Neuronal stem cell (in vitro differentiated cells): ENCODE measurements at regions not wholly inside any gene's neighbourhood (a gene's known extent, or its start where the extent isn't known, plus 50 kb on each side); places are given as distances from the start of the nearest gene placed in this dataset.

Source experiments
- DNase-seq: peaks from one replicate; pipeline ENCODE4 v3.0.0-alpha.2; 2013; ENCODE audit warnings: low spot score
- H2AFZ ChIP-seq: one replicate; pipeline ENCODE4 v1.6.1; 2013; ENCODE audit warnings: mild to moderate bottlenecking, low read length, inconsistent platforms
- H2AK5ac ChIP-seq: 2 replicates; pipeline ENCODE4 v1.6.1; 2013; ENCODE audit warnings: low read depth, mild to moderate bottlenecking, inconsistent platforms, low read length, moderate library complexity, mixed read lengths
- H2BK120ac ChIP-seq: 2 replicates; pipeline ENCODE4 v1.6.1; 2013; ENCODE audit warnings: low read depth, mild to moderate bottlenecking, inconsistent platforms, low read length, moderate library complexity, mixed read lengths
- H2BK12ac ChIP-seq: one replicate; pipeline ENCODE4 v1.6.1; 2013; ENCODE audit warnings: low read length, inconsistent platforms
- H2BK15ac ChIP-seq: 2 replicates; pipeline ENCODE4 v1.6.1; 2013; ENCODE audit warnings: mild to moderate bottlenecking, low read length, inconsistent platforms, mixed read lengths
- H2BK5ac ChIP-seq: one replicate; pipeline ENCODE4 v1.6.1; 2013; ENCODE audit warnings: inconsistent platforms, mild to moderate bottlenecking, low read length, moderate library complexity
- H3K14ac ChIP-seq: one replicate; pipeline ENCODE4 v1.6.1; 2013; ENCODE audit warnings: low read length, inconsistent platforms
- H3K18ac ChIP-seq: 2 replicates; pipeline ENCODE4 v1.6.1; 2013; ENCODE audit warnings: low read length, inconsistent platforms
- H3K23ac ChIP-seq: 2 replicates; pipeline ENCODE4 v1.6.1; 2013; ENCODE audit warnings: low read depth, mild to moderate bottlenecking, mixed read lengths, low read length, inconsistent platforms; ENCODE audit not compliant: poor library complexity
- H3K27ac ChIP-seq: replicated peaks from 3 replicates; pipeline ENCODE4 v1.5.1; 2013; ENCODE audit warnings: low read length, inconsistent platforms
- H3K27me3 ChIP-seq, 3 experiments: 2 replicates each; pipeline ENCODE4 v1.6.1; 2013; ENCODE audit warnings: low read length in 3 of 3, mild to moderate bottlenecking in 2 of 3, inconsistent platforms in 1 of 3, low read depth in 1 of 3, mixed read lengths in 1 of 3, moderate library complexity in 1 of 3; ENCODE audit not compliant: control insufficient read depth in 3 of 3, insufficient read depth in 3 of 3
- H3K36me3 ChIP-seq, 2 donors: replicated peaks in 1 of 2; 2 replicates each; pipeline ENCODE4 v1.6.1; 2013; ENCODE audit warnings: low read length in 2 of 2; ENCODE audit not compliant: control insufficient read depth in 2 of 2, insufficient read depth in 2 of 2
- H3K4ac ChIP-seq: 2 replicates; pipeline ENCODE4 v1.6.1; 2013; ENCODE audit warnings: inconsistent platforms, mild to moderate bottlenecking, low read length, moderate library complexity
- H3K4me1 ChIP-seq, 2 donors: 1 replicate in 1 of 2; 2 replicates in 1 of 2; pipeline ENCODE4 v1.6.1; 2013; ENCODE audit warnings: low read length in 2 of 2, low read depth in 1 of 2; ENCODE audit not compliant: control insufficient read depth in 2 of 2, insufficient read depth in 1 of 2
- H3K4me2 ChIP-seq: one replicate; pipeline ENCODE4 v1.6.1; 2013; ENCODE audit warnings: mild to moderate bottlenecking, low read length, inconsistent platforms; ENCODE audit not compliant: insufficient read depth, poor library complexity, severe bottlenecking
- H3K4me3 ChIP-seq, 2 donors: 2 replicates each; pipeline ENCODE4 v1.5.1; 2013; ENCODE audit warnings: low read length in 2 of 2, mild to moderate bottlenecking in 2 of 2, inconsistent platforms in 1 of 2, moderate library complexity in 1 of 2
- H3K79me1 ChIP-seq: one replicate; pipeline ENCODE4 v1.6.1; 2013; ENCODE audit warnings: low read depth, mild to moderate bottlenecking, inconsistent platforms, low read length, moderate library complexity
- H3K9ac ChIP-seq: one replicate; pipeline ENCODE4 v1.6.1; 2013; ENCODE audit warnings: mild to moderate bottlenecking, low read depth, low read length, inconsistent platforms; ENCODE audit not compliant: poor library complexity
- H3K9me3 ChIP-seq, 2 donors: replicated peaks in 1 of 2; 2 replicates each; pipeline versions ENCODE3 to v1.6.1; 2013; ENCODE audit warnings: low read length in 2 of 2, mild to moderate bottlenecking in 2 of 2, inconsistent platforms in 1 of 2, low read depth in 1 of 2, mixed read lengths in 1 of 2, moderate library complexity in 1 of 2; ENCODE audit not compliant: control insufficient read depth in 2 of 2, insufficient read depth in 1 of 2
- H4K8ac ChIP-seq: one replicate; pipeline ENCODE4 v1.6.1; 2013; ENCODE audit warnings: low read depth, mild to moderate bottlenecking, inconsistent platforms, low read length, moderate library complexity
- H4K91ac ChIP-seq: one replicate; pipeline ENCODE4 v1.6.1; 2013; ENCODE audit warnings: low read length, low read depth, mild to moderate bottlenecking, inconsistent platforms; ENCODE audit not compliant: poor library complexity
- WGBS, 2 donors: extraction: QIAGEN DNeasy Blood & Tissue Kit; methylation state at CpG; one replicate each; pipeline ENCODE4 v1.1.7; 2013; ENCODE audit warnings: missing lambda C conversion rate in 2 of 2, mixed read lengths in 1 of 2; ENCODE audit not compliant: insufficient read length in 2 of 2, insufficient replicate concordance in 1 of 2; ENCODE audit errors: extremely low coverage in 2 of 2; 5-methylcytosine and 5-hydroxymethylcytosine counted together

- no peak overlapping the region for H2BK120ac ChIP-seq
Measured at GRCh38 chr2:126832757-126833156, 65.9 kb upstream of the TEX51 start.

DNA sequence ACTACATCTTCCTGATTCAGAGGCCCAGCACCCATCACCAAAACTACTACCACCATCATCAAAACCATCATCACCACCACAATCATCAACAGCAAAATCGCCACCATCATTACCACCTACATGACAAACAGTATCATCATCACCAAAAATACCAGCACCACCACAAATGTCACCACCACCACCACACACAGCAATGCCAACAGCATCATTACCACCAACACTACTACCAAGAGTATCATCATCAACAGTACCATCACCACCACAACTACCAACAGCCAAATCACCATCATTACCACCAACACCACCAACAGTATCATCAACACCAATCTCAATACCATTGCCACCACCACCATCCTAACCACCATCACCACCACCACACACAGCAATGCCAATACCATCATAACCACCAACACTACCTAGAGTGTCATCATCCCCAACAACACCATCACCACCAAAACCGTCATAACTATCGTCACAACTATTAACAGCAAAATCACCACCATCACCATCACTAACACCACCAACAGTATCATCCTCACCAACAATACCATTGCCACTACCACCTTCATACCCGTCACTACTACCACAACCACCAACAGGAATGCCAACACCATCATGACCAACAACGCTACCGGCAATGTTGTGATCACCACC lies 64.6 kb upstream of the TEX51 start:
- H2BK5ac ChIP-seq: no peak overlapping the region
- H3K79me1 ChIP-seq: no peaks in the 10 kb centered on the region
- H2BK15ac ChIP-seq: no peak overlapping the region
- H3K27me3 ChIP-seq: no peaks in the 10 kb centered on the region
- H3K4ac ChIP-seq: no peak overlapping the region
- no peaks in the 10 kb centered on the region for H3K9me3 ChIP-seq
- H3K27ac ChIP-seq: no peak overlapping the region
- no peak overlapping the region for H2BK12ac ChIP-seq
- WGBS, 2 donors: 100% methylated on average over 2 to 4 of the region's 6 CpGs
- no peak for DNase-seq
- no peaks in the 10 kb centered on the region for H3K36me3 ChIP-seq
- H3K23ac ChIP-seq: no peak overlapping the region
- no peak overlapping the region for H3K4me2 ChIP-seq
- no peak overlapping the region for H3K9ac ChIP-seq
- H3K4me3 ChIP-seq: peak overlapping the region in 1 of 2 donors; percentile 4
- no peak overlapping the region for H2BK120ac ChIP-seq
- no peak overlapping the region for H3K14ac ChIP-seq
- no peak overlapping the region for H2AFZ ChIP-seq
- H3K18ac ChIP-seq: no peak overlapping the region
- H3K4me1 ChIP-seq: peaks cover 0 to 5% of the 10 kb centered on the region in 2 donors
- H2AK5ac ChIP-seq: no peak overlapping the region
- no peak overlapping the region for H4K8ac ChIP-seq
- no peak overlapping the region for H4K91ac ChIP-seq

More at GRCh38 chr2:126832757-126833156, 65.9 kb upstream of the TEX51 start:
- Histone ChIP-seq H3K18ac (no peak overlapping the region), H3K4me2 (no peak overlapping the region), H3K9ac (no peak overlapping the region), H3K14ac (peak overlapping the region; percentile 3), H2AFZ (no peak overlapping the region), H2BK12ac (no peak overlapping the region), H3K36me3 (no peaks in the 10 kb centered on the region), H3K27me3 (no peaks in the 10 kb centered on the region), H3K4me1 (peaks cover 0 to 3% of the 10 kb centered on the region in 2 donors), H3K79me1 (no peaks in the 10 kb centered on the region), H2AK5ac (no peak overlapping the region), H3K27ac (no peak overlapping the region), H2BK5ac (no peak overlapping the region), H3K23ac (no peak overlapping the region), H4K91ac (no peak overlapping the region), H3K4ac (no peak overlapping the region), H3K9me3 (no peaks in the 10 kb centered on the region), H4K8ac (no peak overlapping the region), H3K4me3 (no peak overlapping the region), H2BK15ac (no peak overlapping the region)
- no peak for DNase-seq
- WGBS, 2 donors: no CpG with 5 or more reads among the region's 5 CpGs

DNA sequence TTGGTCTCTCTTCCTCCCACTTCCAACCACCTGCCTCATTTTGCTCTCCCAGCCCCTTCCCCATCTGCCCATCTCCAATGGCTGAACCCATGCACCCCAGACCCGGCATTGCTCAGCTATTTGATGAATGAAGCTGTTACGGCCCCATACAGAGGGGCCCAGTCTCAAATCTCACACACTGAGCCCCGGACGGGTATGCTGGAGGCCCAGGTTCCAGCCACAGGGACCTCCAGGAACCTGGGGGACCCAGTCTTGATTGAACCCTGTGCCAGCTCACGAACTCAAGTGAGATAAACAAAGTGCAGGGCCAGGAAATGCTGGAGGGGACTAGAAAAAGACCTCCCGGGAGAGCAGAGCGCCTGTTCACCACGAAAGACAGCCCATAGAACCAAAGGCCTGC lies 63.4 kb upstream of the TEX51 start:
- Histone ChIP-seq H3K27ac (no peak overlapping the region), H3K18ac (no peak overlapping the region), H2BK12ac (no peak overlapping the region), H4K91ac (no peak overlapping the region), H4K8ac (no peak overlapping the region), H2BK15ac (no peak overlapping the region), H3K9ac (no peak overlapping the region), H3K4me1 (peaks cover 0 to 5% of the 10 kb centered on the region in 2 donors), H3K79me1 (no peaks in the 10 kb centered on the region), H3K9me3 (no peaks in the 10 kb centered on the region), H2AFZ (no peak overlapping the region), H2AK5ac (no peak overlapping the region), H2BK120ac (no peak overlapping the region), H3K4ac (no peak overlapping the region), H3K4me2 (no peak overlapping the region), H3K27me3 (no peaks in the 10 kb centered on the region), H3K4me3 (no peak overlapping the region), H3K14ac (no peak overlapping the region), H3K36me3 (no peaks in the 10 kb centered on the region), H3K23ac (no peak overlapping the region), H2BK5ac (no peak overlapping the region)
- WGBS, 2 donors: no CpG with 5 or more reads among the region's 8 CpGs
- no peak for DNase-seq

DNA sequence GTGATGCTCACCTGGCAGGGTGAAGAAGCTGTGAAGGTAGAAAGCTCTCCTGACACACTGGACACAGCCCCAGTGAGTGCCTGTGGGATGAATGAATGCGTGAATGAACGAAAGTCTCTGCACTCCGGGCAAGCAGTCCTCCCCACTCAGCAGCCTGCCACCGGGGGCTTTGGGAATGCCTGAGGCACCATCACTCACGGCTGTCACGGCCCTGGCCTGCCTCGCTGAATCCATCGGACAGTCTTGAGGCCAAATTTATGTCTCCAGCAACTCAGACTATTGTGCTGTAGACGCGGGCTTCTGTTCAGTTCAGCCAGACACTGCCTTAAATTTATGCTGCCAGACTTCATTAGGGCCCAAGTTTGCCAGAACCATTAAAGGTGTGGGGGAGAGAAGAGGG lies 62.9 kb upstream of the TEX51 start:
- H3K18ac ChIP-seq: no peak overlapping the region
- H3K4me1 ChIP-seq: peaks cover 0 to 5% of the 10 kb centered on the region in 2 donors
- no peak overlapping the region for H2BK12ac ChIP-seq
- no peaks in the 10 kb centered on the region for H3K36me3 ChIP-seq
- no peak for DNase-seq
- H2BK5ac ChIP-seq: no peak overlapping the region
- no peak overlapping the region for H2AK5ac ChIP-seq
- H3K4me2 ChIP-seq: no peak overlapping the region
- H3K79me1 ChIP-seq: no peaks in the 10 kb centered on the region
- H2BK120ac ChIP-seq: no peak overlapping the region
- H3K27me3 ChIP-seq: no peaks in the 10 kb centered on the region
- H3K27ac ChIP-seq: no peak overlapping the region
- H4K8ac ChIP-seq: no peak overlapping the region
- no CpG with 5 or more reads among the region's 10 CpGs for WGBS, 2 donors
- no peak overlapping the region for H3K4ac ChIP-seq
- no peak overlapping the region for H3K9ac ChIP-seq
- no peak overlapping the region for H4K91ac ChIP-seq
- no peak overlapping the region for H3K4me3 ChIP-seq
- H2BK15ac ChIP-seq: no peak overlapping the region
- no peak overlapping the region for H2AFZ ChIP-seq
- no peak overlapping the region for H3K23ac ChIP-seq
- peak overlapping the region; percentile 67 for H3K14ac ChIP-seq
- no peaks in the 10 kb centered on the region for H3K9me3 ChIP-seq
